Activated naive CD8-positive, alpha-beta T cell treated with anti-CD3 and anti-CD28 coated beads, Interleukin-2, amount 10 ng/mL, durations not matched to agents 7 days and 5 days (primary cell): ENCODE measurements at regions not wholly inside any gene's neighbourhood (a gene's known extent, or its start where the extent isn't known, plus 50 kb on each side); places are given as distances from the start of the nearest gene placed in this dataset.
A peak's percentile ranks its signal among the peaks of the same experiment; 100 is the strongest.
"Not testable (repeated sequence)": the region's sequence is repeated elsewhere in the genome, so short reads cannot be mapped to it uniquely, and the experiment has no call there.

Experiments
- ATAC-seq: fragments of 150-1000 bp; cut with Tn5 transposase; one replicate; pipeline ENCODE4 v1.10.0; 2021; ENCODE audit warnings: low read depth, moderate library complexity
- POLR2A ChIA-PET: fragments of 350-600 bp; sonication (Branson Sonifier 250); formaldehyde crosslinking; loops from one replicate; lab custom pipeline; 2021; ENCODE audit warnings: antibody characterized with exemption; lab: Charles Lee
- DNase-seq: peaks from one replicate; pipeline ENCODE4 v3.0.0; 2021
- H3K27ac Mint-ChIP-seq: one replicate; pipeline ENCODE4 v1.8.0; 2022; ENCODE audit warnings: mild to moderate bottlenecking, mixed read lengths
- H3K27me3 Mint-ChIP-seq: one replicate; pipeline ENCODE4 v1.8.0; 2022; ENCODE audit warnings: mild to moderate bottlenecking, moderate library complexity, mixed read lengths
- H3K36me3 Mint-ChIP-seq: one replicate; pipeline ENCODE4 v1.8.0; 2021; ENCODE audit warnings: mild to moderate bottlenecking, mixed read lengths
- H3K4me1 Mint-ChIP-seq: one replicate; pipeline ENCODE4 v1.8.0; 2021; ENCODE audit warnings: mixed read lengths
- H3K4me3 Mint-ChIP-seq: one replicate; pipeline ENCODE4 v1.8.0; 2022; ENCODE audit warnings: mild to moderate bottlenecking, moderate library complexity, mixed read lengths
- H3K9me3 Mint-ChIP-seq: one replicate; pipeline ENCODE4 v1.8.0; 2021; ENCODE audit warnings: mixed read lengths

DNA sequence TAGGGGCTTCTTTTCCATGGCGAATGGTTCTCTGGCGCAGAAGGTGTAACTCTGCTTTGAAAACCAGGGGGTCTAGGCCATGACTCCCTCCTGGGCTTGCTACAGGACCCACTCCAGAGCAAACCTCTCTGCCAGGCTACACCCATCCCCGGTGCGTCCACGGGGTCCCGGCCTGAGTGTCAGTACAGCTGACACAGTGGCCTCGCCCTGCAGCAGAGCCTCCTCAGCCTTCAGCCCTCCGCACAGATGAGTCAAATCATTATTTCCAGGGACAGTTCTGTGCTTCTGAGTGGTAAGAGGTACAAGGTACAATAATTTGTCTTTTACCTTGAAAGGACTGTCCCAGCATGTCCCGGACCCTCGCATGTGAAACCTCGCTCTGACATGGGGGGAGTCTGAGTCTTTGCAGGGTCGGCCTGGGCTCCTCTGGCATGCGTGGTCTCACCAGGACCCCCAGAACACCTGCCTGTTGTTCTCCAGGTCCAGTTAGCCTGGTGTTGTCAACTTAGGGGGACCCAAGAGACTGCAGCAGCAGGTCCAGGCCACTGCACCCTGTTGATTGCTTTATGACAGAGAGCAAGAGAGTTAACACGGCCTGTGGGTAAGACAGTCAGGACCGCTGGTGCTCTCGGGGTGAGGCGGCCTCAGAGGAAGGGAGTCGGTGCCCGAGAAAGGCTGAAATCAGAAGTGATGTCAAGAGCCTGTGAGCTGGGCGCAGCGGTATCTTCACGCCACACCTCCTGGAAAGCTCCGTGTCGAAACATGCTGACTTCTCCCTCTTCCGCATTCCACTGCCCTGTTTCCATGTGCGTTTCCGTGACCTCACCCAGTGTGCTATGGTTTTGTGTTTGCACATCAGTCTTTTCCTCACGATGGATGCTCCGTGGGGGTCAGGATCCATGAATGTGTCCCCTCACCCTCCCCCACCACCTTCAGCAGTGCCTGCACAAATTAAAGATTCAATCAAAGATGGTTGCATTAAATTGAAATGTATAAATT is 340.1 kb downstream of the EIPR1 start:
- Mint-ChIP-seq H3K36me3 (no peaks in the 10 kb centered on the region), H3K9me3 (no peaks in the 10 kb centered on the region), H3K27ac (no peak overlapping the region), H3K27me3 (no peaks in the 10 kb centered on the region), H3K4me3 (no peak overlapping the region), H3K4me1 (no peaks in the 10 kb centered on the region)
- ATAC-seq (no peak), DNase-seq (no peak)
- POLR2A ChIA-PET = no interaction called here

DNA sequence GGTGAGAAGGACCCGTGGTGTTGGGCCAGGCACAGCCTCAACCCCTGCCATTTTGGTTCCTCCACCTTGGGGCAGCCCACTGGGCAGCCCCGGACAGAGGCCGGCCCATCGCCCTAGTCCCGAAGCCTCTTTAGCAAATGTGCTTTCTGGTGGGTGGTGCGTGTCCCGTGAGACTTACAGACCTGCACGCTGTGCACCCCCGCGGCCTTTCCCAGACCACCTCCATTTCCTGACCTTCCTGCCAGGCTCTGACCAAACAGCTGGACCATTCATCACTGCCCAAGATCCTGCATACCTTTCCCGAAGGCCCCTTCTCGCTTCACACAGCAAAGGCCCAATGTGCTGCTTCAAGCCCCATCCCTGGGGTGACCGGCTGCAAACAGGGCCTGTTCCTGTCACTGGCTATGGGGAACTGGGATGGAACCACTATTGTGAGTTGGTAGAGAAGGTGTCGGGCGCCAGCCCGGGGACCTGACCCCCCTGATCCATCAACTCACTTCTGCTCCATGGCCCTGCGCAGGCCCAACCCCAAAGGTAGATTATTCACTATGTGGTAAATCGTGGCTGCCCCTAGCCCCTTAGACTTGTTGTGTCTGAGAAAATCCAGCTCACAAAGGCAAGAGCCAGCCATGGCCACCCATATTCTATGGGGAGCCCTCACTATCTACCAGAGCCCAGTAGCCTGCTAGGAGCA is 341.0 kb downstream of the EIPR1 start:
- POLR2A ChIA-PET = no interaction called here
- DNase-seq = no peak

DNA sequence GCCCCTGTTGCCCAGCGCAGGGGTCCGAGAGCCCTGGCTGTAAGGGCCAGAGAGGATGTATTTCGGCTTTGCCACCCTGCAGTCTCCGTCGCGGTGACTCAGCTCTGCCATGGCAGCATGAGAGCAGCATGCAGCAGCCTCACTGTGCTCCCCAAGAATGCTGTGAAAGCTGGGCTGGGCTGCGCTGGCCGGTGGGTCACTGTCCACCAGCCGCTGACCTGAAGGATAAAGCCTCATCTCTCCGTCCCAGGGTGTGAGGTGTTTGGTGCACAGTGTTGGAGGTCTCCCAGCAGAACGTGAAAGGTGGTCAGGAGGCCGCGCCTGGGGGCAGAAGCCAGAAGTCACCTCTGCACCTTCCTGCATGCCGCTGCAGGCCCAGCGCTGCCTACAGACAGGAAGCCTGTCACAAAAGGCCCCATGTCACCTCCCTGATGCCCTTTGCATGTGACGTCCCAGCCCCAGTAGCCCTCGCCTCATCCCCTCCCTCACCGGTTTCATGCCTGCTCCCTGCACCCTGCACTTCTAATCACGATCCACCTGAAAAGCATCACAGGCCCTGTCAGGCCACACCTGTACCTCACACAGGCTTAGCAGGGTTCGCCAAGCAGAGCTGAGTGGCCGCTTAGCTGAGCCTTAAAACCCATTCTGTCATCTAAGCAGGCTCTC is 342.1 kb downstream of the EIPR1 start:
- ATAC-seq = no peak
- no peak overlapping the region for H3K4me3 Mint-ChIP-seq
- no peaks in the 10 kb centered on the region for H3K27me3 Mint-ChIP-seq
- no peaks in the 10 kb centered on the region for H3K9me3 Mint-ChIP-seq
- H3K4me1 Mint-ChIP-seq = no peaks in the 10 kb centered on the region
- POLR2A ChIA-PET = no interaction called here
- no peaks in the 10 kb centered on the region for H3K36me3 Mint-ChIP-seq
- no peak for DNase-seq
- H3K27ac Mint-ChIP-seq = peak overlapping the region; percentile 37

More for the DNA sequence above, 341.0 kb downstream of the EIPR1 start:
- Mint-ChIP-seq H3K9me3 (no peaks in the 10 kb centered on the region), H3K4me1 (no peaks in the 10 kb centered on the region), H3K4me3 (no peak overlapping the region), H3K27ac (no peak overlapping the region), H3K27me3 (no peaks in the 10 kb centered on the region), H3K36me3 (no peaks in the 10 kb centered on the region)
- no peak for ATAC-seq

DNA sequence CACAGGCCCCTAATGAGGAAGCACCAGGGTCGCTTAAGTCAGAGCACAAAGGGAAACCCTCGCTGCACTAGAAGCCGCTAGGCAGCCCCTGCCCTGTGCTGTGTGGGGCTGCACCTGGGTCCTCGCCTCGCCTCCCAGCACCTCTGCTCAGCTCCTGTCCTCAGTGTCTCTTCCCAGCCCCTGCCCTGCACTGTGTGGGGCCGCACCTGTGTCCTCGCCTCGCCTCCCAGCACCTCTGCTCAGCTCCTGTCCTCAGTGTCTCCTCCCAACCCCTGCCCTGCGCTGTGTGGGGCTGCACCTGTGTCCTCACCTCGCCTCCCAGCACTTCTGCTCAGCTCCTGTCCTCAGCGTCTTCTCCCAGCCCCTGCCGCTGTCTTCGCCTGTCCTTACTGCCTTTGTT is 342.8 kb downstream of the EIPR1 start:
- H3K4me3 Mint-ChIP-seq = no peak overlapping the region
- DNase-seq (no peak), ATAC-seq (no peak)
- H3K27ac Mint-ChIP-seq = no peak overlapping the region
- no peaks in the 10 kb centered on the region for H3K27me3 Mint-ChIP-seq
- POLR2A ChIA-PET = no interaction called here
- no peaks in the 10 kb centered on the region for H3K4me1 Mint-ChIP-seq
- no peaks in the 10 kb centered on the region for H3K9me3 Mint-ChIP-seq
- H3K36me3 Mint-ChIP-seq = no peaks in the 10 kb centered on the region

DNA sequence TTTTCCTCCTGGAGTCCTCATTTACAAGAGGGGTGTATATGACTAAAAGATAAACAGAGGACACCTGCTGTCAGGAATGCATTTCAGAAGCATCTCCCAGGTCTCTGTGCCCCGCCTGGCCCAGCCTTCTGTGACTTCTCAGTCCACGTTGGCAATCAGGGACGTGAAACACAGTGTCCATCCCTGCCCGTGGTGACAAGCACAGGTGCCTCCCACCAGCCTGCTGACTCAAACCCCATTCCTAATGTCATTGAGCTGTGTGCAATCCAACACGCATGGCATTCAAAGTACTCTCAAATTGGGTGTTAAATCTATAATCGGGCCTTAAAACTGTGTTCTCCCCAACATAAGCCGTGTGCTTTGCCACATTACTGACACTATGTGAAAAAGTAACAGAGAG is 343.2 kb downstream of the EIPR1 start:
- H3K27ac Mint-ChIP-seq = no peak overlapping the region
- ATAC-seq = no peak
- POLR2A ChIA-PET = no interaction called here
- H3K4me1 Mint-ChIP-seq = no peaks in the 10 kb centered on the region
- no peaks in the 10 kb centered on the region for H3K36me3 Mint-ChIP-seq
- H3K9me3 Mint-ChIP-seq = no peaks in the 10 kb centered on the region
- H3K27me3 Mint-ChIP-seq = no peaks in the 10 kb centered on the region
- H3K4me3 Mint-ChIP-seq = no peak overlapping the region
- no peak for DNase-seq

DNA sequence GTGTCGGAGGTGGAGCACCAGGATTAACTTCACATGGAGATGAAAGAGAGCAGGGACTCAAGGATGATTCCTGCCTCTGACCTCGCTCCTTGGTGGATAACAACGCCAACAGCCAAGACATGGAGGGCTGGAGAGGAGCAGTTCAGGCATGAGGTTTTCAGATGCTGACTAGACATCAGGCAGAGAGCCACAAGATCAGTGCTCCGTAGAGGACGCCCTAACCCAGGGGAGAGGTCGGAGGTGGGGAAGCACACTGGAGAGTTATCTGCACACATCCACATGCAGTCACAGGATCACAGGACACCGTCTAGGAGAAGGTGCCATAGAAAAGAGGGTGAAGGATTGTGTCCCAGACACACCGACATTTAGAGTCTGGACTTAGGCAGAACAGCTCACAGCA is 344.3 kb downstream of the EIPR1 start:
- Mint-ChIP-seq H3K4me1 (no peaks in the 10 kb centered on the region), H3K4me3 (no peak overlapping the region), H3K36me3 (no peaks in the 10 kb centered on the region), H3K27me3 (no peaks in the 10 kb centered on the region), H3K9me3 (no peaks in the 10 kb centered on the region), H3K27ac (no peak overlapping the region)
- ATAC-seq (no peak), DNase-seq (no peak)
- POLR2A ChIA-PET = no interaction called here

DNA sequence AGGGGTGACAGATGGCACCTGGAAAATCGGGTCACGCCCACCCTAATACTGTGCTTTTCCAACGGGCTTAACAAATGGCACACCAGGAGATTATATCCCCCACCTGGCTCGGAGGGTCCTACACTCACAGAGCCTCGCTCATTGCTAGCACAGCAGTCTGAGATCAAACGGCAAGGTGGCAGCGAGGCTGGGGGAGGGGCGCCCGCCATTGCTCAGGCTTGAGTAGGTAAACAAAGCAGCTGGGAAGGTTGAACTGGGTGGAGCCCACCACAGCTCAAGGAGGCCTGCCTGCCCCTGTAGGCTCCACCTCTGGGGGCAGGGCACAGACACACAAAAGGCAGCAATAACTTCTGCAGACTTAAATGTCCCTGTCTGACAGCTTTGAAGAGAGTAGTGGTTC is 346.8 kb downstream of the EIPR1 start:
- H3K36me3 Mint-ChIP-seq, H3K9me3 Mint-ChIP-seq, H3K4me1 Mint-ChIP-seq, DNase-seq, H3K27me3 Mint-ChIP-seq, H3K4me3 Mint-ChIP-seq, ATAC-seq, H3K27ac Mint-ChIP-seq, POLR2A ChIA-PET: not testable (repeated sequence)

DNA sequence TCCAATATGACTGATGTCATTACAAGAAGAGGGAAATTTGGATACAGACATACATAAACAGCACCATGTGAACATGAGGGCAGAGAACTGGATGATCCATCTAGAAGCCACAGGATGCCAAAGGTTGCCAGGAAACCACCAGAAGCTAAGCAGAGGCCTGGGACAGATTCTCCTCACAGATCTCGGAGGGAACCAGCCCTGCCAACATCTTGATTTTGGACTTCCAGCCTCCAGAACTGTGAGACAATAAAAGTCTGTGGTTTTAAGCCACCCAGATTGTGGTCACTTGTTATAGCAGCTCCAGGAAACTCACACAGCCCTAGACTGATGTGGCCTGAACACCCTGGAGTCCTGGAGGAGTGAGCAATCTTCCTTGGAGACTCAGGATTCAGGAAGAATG is 351.6 kb downstream of the EIPR1 start:
- POLR2A ChIA-PET = no interaction called here
- DNase-seq (no peak), ATAC-seq (no peak)
- H3K27me3 Mint-ChIP-seq = peaks cover 3% of the 10 kb centered on the region
- no peaks in the 10 kb centered on the region for H3K36me3 Mint-ChIP-seq
- H3K4me1 Mint-ChIP-seq = no peaks in the 10 kb centered on the region
- no peaks in the 10 kb centered on the region for H3K9me3 Mint-ChIP-seq
- H3K4me3 Mint-ChIP-seq = no peak overlapping the region
- peak overlapping the region; percentile 20 for H3K27ac Mint-ChIP-seq

DNA sequence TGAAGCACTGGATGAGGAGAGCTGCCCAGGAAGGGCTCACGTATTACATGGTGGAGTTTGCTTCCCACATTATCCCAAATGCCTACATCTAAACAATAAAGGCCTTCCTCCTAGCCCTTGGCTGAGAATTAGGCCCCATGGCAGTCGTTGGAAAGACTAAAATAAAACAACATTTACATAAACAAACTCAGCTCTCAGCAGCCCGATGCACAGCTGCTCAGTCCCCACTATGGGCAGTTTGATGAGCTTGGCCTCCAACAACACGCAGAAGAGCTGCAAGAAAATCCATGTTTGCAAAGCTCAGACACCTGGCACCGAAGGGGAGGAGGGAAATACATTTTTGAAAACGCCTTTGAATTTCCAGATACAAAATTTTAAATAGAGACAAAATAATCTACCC is 352.4 kb downstream of the EIPR1 start:
- no peak overlapping the region for H3K27ac Mint-ChIP-seq
- H3K27me3 Mint-ChIP-seq = peaks cover 3% of the 10 kb centered on the region
- H3K36me3 Mint-ChIP-seq = no peaks in the 10 kb centered on the region
- no peak overlapping the region for H3K4me3 Mint-ChIP-seq
- no peak for DNase-seq
- H3K4me1 Mint-ChIP-seq = no peaks in the 10 kb centered on the region
- POLR2A ChIA-PET = no interaction called here
- no peaks in the 10 kb centered on the region for H3K9me3 Mint-ChIP-seq
- ATAC-seq = no peak

DNA sequence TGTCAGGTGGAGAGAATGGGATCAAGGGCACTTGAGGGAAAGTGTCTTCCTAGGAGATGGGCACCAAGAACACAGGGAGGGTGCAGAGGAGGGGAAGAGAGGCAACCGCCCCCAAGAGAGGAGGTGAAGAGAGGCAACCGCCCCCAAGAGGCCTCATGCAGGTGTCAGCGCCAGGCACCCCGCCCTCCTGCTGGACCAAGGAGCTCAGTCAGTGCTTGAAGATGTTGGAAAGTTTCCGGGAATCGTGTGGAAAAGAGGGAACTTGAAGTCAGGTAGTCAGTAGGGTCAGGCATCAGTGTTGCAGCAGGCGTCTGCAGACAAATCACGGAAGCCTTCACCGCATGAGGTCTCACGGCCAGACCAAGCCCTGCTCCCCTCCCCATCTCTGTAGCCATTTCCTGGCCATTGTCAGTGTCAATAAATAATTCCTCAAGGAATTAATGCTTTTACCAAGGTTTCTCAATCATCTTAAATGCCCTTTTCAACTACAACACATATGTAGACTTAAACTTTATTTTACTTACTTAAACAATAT is 353.1 kb downstream of the EIPR1 start:
- Mint-ChIP-seq H3K4me3 (no peak overlapping the region), H3K27me3 (peaks cover 3% of the 10 kb centered on the region), H3K27ac (no peak overlapping the region), H3K36me3 (no peaks in the 10 kb centered on the region), H3K4me1 (no peaks in the 10 kb centered on the region), H3K9me3 (no peaks in the 10 kb centered on the region)
- no peak for DNase-seq
- no peak for ATAC-seq
- POLR2A ChIA-PET = no interaction called here

DNA sequence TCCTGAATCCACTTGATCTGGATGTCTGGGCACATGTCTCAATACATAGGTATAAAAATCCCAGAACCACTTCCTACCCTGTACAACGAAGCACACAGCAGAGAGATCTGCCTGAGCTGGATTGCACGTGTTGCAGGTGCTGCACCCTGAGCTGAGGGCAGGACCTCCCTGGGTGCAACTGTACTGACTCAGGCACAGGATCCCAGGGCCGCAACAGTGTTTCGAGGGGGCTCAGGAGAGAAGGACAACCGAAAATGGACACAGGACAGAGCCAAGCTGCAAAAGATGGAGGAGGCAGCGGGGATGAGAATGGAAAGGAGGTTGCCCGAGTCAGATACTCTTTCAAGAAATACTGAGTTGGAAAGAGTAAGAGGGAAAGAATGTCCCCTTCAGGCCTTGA is 354.1 kb downstream of the EIPR1 start:
- H3K27ac Mint-ChIP-seq = no peak overlapping the region
- POLR2A ChIA-PET = no interaction called here
- peaks cover 2% of the 10 kb centered on the region for H3K9me3 Mint-ChIP-seq
- H3K4me3 Mint-ChIP-seq = no peak overlapping the region
- ATAC-seq (no peak), DNase-seq (no peak)
- H3K4me1 Mint-ChIP-seq = no peaks in the 10 kb centered on the region
- H3K36me3 Mint-ChIP-seq = no peaks in the 10 kb centered on the region
- H3K27me3 Mint-ChIP-seq = peaks cover 3% of the 10 kb centered on the region

DNA sequence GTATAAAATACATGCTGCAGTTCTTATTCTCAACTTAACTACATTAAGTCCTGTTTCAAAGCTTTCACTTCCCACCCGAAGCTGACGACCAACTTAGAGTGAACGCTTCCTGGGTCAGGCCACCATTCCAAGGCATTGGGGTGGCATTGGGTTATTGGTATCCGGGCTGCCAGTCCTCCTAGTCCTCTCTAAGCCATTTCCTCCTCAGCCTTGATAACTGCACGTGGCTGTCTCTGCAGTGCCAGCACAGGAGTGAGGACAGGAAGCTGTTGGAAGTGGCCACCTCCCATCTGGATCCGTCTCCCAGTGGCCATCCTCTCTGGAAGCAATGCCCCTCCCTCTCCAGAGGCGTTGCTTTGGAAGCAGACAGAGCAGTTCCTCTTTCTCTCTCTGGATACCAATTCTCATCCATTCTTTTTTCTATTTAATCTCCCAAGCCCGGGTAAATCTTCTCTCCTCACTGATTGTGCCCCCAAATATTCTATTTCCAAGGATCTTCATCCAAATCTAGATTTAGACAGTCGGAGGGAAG is 354.7 kb downstream of the EIPR1 start:
- Mint-ChIP-seq H3K9me3 (peaks cover 2% of the 10 kb centered on the region), H3K27ac (no peak overlapping the region), H3K4me1 (no peaks in the 10 kb centered on the region), H3K4me3 (no peak overlapping the region), H3K36me3 (no peaks in the 10 kb centered on the region), H3K27me3 (peaks cover 2% of the 10 kb centered on the region)
- POLR2A ChIA-PET = no interaction called here
- ATAC-seq (no peak), DNase-seq (no peak)

DNA sequence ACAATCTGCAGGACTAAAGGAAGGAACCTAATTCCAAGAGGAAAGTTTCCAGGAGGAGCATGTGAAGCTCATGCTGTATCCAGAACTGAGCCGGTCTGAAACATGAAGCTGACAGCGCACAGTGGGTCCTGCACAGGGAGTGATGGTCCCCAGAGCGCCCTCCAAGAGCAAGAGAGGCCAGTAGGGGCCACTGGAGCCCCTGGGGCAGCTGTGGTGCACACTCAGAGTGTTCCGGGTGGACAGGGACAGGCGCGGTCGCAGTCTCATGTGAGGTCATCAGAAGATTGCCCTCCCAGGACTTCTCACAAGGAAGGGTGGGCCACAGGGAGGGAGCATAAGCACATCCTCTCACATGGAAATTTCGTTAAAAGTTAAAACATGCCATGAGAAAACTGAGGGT is 355.9 kb downstream of the EIPR1 start:
- H3K4me1 Mint-ChIP-seq = no peaks in the 10 kb centered on the region
- H3K27ac Mint-ChIP-seq = no peak overlapping the region
- H3K36me3 Mint-ChIP-seq = no peaks in the 10 kb centered on the region
- POLR2A ChIA-PET = no interaction called here
- no peak for DNase-seq
- ATAC-seq = no peak
- H3K4me3 Mint-ChIP-seq = no peak overlapping the region
- H3K27me3 Mint-ChIP-seq = peaks cover 2% of the 10 kb centered on the region
- peaks cover 4% of the 10 kb centered on the region for H3K9me3 Mint-ChIP-seq
